ENCODE measurements at regions not wholly inside any gene's neighbourhood (a gene's known extent, or its start where the extent isn't known, plus 50 kb on each side); places are given as distances from the start of the nearest gene placed in this dataset.

DNA sequence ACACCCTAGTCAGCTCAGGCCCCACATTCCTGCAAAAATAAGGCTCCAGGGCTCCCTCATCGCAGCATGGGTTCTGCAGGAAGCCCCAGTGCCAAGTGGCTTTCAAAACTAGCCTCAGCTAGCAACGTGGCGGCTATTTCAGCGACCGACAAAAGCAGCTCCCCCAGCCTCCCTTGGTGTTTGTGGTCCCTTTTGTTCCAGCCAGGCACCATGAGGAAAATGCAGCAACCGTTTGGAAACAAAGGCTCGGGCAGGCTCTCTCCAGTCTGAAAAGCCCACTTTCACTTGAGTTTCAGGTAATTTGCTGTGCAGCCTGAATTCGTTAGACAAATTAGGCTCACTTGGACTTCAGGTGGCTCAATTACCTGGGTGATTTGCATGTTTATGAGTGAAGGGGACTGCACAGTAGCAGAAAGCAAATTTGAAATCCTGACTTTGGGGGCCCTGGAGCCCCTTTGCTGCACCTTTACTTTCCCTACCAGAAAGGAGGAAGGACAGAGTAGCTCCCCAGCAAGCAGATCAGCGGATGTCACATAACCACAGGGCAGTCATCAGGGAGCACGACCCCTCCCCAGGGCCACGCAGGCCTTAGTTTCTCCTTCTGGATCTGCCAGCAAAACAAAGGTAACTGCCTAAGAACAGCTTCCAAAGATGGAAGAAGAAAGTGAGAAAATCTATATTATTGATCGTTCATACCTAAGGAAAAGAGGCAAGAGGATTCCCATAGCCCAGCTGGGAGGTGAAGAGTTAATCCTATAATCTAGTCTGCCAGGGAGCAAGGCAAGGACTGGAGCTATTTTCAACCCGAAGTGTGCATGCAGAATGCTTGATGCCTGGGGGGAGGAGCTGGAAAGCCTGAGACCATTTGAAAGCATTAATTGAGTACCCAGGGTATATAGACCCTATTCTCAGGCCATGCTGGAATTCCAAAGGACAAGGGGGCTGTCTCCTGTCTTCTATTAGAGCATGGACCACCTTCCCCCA is 143.1 kb upstream of the SDK2 start:
- DNase-seq, result no peak

DNA sequence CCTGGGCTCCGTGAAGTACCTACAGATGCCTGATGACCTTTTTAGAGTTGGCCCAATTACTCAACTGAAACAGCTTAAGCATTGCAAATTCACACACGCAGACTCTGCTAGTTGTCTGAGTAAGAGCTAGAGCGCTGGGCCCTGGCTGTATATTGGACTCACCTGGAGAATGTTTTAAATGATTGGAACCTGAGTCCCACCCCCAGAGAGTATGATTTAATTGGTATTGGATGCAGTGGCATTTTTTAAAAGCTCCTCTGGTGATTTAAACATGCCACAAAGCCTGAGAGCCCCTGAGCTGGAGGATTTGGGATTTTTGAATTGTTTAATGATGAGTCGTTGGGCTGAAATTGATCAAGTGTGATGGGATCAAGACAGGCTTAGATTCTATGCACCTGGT is 143.9 kb upstream of the SDK2 start:
- DNase-seq, result no peak

DNA sequence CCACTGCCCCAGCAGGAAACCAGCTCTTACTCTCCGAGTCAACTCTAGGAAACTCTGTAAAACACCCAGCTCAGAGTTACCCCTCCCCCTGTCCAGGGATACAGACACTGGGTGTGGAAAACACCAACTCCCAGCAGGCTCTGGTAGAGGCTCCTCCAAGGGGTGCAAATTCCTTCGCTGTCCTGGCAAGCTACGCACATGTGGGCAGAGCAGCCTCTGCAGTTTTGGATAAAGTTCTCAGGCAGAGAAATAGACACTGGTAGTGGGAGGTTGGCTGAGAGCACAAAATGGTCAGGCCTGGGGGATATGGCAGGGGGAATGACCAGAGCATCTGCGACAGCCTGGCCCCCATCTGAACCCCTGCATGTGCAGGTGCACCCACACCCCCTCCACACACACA is 146.9 kb upstream of the SDK2 start:
- no peak for DNase-seq

DNA sequence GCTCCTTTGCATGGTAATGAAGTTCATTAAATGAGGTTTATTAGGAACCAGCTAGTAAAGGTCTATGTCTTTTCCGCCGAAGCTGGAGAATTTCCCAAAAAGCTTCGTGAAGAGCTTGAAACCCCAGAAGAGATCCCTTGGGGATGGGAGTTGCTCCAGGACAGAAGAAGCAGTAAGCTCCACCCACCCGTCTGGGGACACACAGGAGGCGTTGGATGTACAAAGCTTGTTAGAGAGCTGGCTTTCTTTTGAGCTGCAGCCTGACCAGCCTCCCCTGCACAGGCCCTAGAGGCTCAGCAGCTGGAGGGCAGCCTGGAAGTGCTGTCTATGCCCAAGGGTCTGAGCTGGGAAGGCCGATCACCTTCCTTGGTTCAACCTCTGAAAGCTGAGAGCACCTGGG is 147.4 kb upstream of the SDK2 start:
- no peak for DNase-seq

DNA sequence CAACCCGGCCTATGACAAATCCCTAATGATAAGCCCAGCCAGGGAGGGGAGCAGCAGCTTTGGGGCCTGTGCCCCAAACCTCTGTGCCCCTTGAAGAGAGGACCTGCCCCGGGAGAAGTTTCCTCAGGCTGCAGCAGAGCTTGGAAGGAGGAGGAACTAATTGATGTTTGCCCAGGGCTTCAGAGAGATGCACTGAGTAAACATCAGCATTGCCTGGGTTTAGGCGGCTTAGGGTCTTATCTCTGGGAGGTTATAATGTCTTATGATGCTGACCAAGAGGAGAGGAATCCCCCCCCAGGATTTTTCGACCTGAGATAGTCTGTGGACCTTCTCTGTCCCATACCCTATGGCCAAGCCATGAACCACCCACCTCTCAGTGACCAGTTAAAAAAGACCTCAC is 148.7 kb upstream of the SDK2 start:
- DNase-seq, result no peak

DNA sequence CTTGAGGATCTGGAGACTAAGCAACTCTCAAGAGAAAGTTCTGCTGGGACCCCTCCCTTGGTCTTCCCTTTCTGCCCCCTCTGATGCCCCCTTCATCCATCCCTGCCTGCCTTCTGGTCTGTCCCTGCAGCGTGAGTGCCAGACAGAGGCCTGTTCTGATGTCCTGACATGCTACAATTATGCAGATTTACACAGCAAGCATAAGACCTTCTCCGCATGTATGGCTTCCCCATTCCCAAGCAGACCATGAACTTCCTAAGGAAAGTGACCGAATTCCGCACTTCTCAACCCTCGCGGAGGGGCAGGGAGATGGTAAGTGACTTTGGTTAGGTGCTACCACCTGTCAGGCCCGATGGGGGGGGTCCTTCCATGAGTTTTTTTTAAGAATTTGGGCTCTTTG is 150.1 kb upstream of the SDK2 start:
- DNase-seq, result no peak

DNA sequence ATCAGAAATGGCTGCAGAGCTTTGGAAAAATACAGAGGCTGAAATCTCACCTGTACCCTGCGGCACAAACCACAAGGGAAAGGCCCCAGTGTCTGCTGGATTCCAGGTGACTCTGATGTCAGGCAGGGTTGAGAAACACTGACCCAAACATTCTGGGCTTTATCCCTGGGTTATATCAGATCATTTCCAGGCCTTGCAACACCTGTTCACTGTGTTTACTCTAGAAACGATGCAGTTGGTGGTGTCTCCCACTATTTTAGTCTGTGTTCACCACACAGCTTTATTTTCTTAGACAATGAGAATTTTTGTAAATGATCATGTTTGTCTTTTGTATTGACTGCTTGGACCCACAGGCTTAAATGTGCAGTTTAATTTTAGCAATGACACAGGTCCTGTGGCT is 151.5 kb upstream of the SDK2 start:
- DNase-seq, result no peak

DNA sequence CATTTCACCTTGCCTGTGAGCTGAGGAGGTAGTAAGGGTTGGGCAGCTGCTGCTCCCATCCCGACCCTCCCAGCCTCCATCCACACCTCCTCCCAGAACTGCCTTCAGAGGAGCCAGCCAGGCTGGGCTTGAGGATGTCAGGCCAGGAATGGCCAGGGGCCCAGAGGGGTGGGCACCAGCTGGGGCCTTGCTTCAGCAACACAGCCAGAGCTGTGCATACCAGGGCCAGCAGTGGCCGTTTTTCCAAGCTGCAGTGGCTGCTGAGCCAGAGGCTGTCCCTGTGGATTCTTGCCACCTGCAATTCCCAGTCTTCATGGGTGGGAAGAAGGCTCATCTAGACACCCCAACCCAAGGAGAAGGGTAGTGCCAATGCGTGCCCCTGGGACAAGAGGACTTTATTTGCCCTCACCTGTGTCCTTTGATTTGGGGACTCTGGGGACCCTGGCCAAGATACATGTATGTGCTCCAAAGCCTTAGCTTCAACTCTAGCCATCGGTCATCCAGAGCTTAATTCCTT is 153.4 kb upstream of the SDK2 start:
- DNase-seq, result no peak

DNA sequence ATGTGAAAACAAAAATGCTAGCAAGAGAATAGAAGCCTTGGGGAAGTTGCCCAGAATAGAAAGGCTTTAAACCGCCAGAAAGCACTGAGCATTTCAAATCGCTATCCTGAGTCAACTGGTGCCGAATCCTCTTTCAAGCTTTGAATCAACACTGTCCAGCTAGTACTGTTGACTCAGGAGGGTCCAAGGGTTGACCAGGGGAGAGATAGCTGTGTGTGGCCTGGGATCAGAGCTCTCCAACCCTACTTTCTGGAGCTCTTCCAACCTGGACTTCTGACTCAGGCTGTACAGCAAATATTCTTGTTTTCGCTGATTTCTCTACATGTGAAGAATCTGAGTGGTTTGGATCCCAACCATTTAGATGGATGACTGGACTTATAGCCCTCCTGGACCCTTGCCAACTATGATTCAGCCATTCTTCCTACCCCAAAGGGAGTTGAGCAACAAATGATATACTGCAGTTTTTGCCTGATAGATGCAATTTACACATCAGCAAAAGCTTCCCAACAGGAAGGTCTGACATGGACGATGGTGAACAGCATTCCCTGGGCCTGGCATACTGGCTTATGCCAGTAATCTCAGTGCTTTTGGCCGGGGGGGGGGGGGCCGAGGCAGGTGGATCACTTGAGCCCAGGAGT is 154.0 kb upstream of the SDK2 start:
- DNase-seq, result peak; percentile 32

DNA sequence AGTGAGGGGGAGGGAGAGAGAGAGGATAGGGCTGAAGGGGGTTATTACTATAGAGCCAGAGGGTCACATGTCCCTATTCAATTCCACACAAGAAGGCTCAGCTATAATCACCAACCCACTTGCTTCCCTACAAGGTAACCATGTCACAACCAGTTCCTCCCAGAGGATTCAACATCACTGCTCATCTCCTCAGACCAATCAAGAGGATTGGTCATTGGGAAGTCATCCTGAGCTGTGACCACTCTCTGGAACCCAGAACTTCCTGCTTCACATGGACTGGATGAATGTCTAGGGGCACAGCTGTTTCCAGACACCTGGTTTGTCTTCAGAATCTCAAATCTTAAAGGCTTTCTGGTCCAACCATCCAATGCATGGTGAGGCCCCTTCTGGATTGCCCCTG is 154.9 kb upstream of the SDK2 start:
- DNase-seq, result no peak

DNA sequence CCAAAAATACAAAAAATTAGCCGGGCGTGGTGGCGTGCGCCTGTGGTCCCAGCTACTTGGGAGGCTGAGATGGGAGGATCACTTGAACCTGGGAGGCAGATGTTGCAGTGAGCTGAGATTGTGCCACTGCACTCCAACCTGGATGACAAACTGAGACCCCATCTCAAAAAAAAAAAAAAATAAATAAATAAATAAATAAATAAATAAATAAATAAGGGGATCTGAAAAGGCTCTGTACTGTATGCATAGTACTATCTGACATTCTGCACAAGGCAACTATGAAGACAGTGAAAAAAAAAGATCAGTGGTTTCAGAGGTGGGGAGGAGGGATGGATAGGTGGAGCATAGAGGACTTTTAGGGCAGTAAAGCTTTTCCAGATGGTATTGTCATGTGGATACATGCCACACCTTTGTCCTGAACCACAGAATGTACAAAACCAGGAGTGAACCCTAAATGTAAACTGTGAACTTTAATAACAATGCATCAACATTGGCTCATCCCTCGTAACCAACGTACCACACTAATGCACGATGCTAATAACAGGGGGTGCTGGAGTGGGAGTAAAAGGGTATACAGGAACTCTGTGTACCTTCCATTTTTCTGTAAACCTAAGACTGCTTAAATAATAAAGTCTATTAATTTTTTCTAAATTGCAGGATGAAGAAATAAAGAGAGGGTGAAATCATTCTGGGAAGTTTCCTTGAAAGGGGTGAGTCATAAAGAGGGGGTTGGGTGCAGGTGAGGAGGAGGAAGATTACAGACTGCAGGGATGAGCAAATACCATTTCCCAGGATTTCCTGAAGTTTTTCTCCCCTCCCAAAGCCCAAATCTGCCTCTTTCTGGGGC is 155.8 kb upstream of the SDK2 start:
- no peak for DNase-seq

DNA sequence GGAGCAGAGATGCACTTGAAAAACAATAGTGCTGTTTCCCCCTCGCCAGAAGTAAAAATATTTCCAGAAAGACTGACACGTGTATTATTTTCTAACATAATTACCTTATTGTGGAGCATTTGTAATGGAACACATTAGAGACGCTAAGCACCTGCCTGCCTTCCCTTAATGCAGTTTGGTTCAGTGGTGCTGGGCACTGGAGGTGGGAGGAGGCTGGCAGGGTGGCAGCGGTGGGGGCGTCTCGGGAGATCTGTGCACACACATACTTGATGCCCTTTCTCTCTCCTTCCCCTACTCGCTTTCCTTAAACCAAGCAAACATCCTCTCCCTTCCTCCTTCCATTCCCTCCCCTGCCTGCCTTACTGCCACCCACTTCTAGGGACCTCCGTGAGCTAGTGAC is 156.6 kb upstream of the SDK2 start:
- DNase-seq, result no peak

DNA sequence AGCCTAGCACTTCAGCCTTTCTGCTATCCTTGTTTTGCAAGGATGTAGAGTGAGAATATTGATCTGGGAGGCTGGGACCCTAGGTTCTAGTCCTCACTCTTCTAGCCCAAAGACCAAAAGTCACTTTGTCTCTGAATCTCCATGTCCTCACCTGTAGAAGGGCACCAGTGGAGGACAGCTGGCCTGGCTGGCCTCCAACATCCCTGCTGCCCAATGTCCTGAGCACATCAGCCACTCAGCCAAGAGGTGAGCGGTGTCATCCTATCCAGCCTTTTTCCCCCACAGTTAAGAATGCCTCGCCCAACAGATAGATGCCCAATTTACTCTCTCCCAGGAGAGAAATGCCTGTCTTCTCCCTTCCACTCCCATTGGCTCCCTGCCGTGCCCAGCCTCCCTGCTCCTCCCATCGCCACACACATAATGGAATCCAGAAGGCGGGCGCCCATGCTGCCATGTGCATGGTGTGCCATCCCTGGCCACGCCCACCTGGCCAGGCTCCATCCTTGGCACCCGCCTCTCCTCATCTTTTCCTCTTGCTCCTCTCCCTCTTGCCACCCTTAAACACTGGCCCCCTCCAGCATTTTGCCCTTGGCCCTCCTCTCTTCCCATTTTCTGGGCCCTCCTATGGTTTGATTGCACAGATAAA is 157.3 kb upstream of the SDK2 start:
- no peak for DNase-seq

DNA sequence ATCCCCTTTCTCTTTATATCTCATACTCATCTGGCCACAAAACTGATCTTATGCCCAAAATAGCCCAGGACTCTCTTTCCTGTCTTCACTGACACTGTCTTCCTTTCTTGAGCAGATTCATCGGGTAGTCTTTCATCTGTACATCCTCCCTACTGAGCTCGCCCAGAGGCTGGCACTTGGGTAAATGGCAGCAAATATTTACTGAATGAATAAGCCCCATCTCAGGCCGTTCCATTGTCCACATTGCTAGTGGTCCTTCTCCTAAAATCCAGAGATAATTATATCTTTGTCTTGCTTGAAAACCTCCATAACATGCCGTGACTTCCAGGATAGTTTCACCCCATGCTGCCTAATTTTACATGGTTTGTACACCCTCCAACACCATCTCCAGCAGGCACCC is 158.1 kb upstream of the SDK2 start:
- no peak for DNase-seq

DNA sequence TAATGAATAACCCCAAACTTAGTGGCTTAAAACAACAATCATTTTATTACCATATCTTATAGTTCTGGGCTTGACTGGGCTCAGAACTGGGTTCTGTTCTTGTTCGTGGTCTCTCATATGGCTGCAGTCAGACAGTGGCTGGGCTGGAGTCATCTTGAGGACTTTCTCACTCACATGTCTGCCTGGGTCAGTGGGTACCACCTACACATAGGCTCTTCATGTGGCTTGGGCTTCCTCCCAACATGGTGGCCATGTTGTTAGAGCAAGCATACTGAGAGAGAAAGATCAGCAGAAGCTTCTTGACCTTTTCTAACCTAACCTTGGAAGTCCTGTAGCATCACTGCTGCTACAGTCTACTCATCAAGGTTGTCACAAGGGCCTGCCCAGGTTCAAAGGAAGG is 158.6 kb upstream of the SDK2 start:
- no peak for DNase-seq

DNA sequence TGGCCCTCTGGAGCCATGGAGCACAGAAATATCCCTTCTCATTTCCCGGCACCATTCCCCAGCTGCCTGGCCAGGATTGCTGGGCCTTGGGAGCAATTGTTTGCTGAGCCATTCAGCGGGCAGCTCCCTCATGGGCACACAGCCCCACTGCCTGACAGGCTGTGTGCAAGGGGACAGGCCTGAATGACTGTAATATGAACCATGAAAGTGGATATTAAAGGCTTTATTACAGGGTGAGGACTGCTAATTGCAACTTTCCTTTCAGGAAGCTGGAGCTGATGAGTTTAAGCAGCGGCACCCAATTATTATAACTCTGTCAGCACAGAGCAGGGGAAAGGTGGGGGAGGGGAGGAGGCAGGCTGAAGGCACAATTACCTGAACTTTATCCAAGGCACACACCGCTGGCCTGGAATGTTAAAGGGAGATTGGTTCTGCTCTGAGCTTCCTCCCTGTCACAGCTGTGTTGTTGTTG is 159.8 kb upstream of the SDK2 start:
- no peak for DNase-seq

DNA sequence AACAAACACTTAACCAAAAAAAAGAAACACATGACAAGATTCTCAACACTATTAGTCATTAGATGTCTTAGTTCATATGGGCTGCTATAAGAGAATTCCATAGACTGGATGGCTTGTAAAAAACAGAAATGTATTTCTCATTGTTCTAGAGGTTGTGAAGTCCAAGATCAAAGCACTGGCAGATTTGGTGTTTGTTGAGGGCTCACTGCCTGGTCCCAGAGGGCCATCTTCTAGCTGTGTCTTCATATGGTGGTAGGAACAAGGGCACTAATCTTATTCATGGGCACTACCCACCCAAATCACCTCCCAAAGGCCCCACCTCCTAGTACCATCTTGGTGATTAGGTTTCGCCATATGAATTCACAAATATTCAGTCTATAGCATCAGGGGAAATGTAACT is 162.5 kb upstream of the SDK2 start:
- no peak for DNase-seq

DNA sequence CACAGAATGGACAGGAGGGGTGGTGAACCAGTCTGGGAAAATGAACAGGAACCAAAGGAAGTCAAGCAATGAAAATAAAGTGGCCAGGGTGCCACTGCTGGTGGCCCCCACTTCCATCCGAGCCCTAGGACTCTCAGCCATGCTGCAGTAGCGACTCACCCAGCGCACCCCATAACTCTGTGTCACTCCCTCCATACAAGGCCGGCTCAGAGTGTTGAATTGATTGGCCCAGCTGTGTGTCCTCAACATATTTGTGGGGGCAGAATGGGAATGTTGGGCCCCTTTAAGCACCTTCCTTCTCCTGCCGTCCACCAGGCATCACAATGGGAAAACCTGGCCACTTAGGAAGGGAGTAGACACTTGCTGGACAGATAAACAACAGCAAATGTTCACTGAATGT is 169.0 kb upstream of the SDK2 start:
- DNase-seq, result no peak

DNA sequence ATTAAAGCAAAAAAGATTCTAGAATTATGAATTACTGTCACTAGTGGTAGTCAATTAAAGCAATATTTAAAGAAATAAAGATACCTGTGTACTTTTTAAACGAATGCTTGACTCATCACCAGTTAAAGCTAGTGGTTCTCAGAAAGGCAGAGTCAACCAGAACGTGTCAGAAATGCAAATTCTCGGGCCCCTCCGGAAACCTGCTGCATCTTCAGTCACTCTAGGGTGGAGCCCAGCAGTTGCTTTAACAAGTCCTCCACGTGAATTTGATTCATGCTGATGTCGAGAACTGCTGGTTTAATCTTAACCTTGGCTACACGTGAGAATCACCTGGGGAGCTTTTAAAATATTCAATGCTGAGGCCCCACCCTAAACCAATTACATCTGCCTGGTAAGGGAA is 169.8 kb upstream of the SDK2 start:
- DNase-seq, result no peak

DNA sequence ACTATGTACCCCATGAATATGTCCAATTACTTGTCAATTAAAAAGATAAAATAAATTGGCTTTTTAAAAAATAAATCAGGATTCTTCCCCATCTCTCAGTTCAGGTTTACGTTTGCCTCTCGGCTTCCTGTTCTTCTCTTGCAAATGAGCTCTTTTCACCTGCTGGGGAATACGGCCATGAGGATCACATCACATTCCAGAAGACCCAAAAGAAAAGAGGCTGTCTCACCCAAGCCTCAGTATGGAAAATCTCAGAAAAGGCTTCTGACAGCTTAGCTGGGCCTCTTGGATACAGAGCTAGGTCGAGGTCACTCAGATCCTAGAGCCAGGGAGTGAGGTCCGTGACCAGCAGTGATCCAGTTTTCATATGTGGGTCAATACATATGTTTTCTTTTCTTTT is 171.2 kb upstream of the SDK2 start:
- DNase-seq, result no peak

DNA sequence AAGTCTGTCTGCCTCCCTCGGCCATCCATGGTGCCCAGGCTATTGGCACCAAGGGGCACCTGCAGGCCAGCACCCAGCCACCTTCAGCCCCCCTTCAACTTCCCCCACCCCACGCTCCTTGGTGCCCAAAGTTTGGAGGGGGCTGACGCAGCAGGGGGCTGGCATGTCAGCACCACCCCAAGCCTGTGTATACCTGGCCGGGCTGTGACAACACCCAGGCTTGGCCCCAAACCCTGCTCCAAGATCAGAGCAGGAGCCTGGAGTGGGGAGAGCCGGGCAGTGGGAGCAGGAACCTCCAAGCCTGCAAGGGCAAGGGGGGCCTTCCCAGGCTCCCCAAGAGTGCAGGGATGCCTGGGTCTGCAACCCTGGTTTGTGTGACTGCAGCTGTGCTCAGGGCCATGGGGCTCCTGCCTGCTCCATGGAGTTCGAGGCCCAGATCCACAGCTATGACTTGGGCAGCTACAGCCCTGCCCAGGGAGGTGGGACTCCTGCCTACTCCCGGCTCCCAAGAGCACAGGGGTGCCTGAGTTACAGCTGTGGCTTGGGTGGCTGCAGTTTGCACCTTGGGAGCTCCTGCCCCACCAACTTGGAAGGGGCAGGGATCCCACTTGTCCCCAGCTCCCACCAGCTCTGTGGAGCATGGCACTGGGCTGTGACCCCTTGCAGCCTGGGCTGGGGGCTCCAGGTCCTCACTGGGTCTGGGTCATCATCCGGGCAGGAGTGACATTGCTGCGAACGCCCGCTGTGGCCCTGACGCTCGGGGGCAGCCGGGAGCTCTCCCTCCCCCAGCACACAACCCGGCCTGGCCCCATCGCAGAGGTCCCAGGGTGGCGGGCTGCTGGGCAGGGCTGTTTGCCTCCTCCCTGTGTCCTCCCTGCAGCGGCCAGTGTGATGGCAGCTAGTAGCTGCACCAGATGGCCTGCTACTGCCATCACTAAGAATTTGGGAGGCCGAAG is 175.5 kb upstream of the SDK2 start:
- DNase-seq, result no peak

Data from HCEC 1CT (cell line).